ENCODE measurements at regions not wholly inside any gene's neighbourhood (a gene's known extent, or its start where the extent isn't known, plus 50 kb on each side); places are given as distances from the start of the nearest gene placed in this dataset.
A peak's percentile ranks its signal among the peaks of the same experiment; 100 is the strongest.

DNA sequence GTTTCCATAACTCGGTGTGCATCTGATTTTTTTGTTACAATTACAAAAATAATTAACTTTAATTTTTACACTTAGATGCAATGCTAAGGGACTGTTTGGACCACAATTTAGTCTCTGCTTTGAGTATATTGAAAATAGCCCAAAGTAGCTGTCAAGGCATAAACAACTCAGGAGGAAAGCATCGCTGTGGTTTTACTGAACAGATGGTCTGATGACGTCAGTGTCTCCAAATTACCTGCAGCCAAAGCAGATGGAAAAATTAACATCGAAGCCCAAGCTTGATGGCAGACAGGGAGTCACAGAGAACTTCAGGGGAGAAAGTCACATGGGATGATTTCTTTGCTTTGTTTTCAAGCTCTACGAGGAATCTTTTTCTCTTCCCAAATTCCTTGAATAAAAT, 83.1 kb upstream of the PLCL2 start:
- Histone ChIP-seq H3K27me3 (no peaks in the 10 kb centered on the region), H3K9me3 (ENCODE audit: low read depth) (no peaks in the 10 kb centered on the region), H3K4me3 (no peak overlapping the region), H3K36me3 (no peaks in the 10 kb centered on the region), H3K4me1 (ENCODE audit: low read depth) (peaks cover 13% of the 10 kb centered on the region), H3K27ac (no peak overlapping the region)
- DNase-seq (ENCODE audit: low read depth in 1 of 2, low spot score in 1 of 2) = peak in 1 of 2 donors; percentile 25
- TF ChIP-seq, protein P1, sequence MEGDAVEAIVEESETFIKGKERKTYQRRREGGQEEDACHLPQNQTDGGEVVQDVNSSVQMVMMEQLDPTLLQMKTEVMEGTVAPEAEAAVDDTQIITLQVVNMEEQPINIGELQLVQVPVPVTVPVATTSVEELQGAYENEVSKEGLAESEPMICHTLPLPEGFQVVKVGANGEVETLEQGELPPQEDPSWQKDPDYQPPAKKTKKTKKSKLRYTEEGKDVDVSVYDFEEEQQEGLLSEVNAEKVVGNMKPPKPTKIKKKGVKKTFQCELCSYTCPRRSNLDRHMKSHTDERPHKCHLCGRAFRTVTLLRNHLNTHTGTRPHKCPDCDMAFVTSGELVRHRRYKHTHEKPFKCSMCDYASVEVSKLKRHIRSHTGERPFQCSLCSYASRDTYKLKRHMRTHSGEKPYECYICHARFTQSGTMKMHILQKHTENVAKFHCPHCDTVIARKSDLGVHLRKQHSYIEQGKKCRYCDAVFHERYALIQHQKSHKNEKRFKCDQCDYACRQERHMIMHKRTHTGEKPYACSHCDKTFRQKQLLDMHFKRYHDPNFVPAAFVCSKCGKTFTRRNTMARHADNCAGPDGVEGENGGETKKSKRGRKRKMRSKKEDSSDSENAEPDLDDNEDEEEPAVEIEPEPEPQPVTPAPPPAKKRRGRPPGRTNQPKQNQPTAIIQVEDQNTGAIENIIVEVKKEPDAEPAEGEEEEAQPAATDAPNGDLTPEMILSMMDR (IDR thresholded peaks at IDR 0.05; ENCODE audit: low read depth, low read length) = no peak

DNA sequence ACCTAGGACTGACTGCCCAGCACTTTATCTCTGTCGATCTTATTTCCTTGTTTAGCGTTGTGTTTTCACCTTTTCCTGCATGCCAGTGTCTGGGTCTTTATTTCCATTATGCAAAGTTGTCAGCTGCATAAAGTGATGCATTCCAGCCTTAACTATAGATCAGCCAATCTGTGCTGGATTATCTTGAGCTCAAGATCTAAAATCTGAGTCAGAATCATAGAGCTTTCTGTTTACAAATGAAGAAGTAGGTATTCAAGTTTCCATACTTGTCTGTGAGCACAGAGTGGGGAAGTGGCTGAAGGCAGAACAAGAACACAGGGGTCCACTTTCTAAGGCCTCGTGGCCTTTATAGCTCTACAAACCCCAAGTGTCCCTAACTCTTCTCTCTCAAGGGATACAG, 82.4 kb upstream of the PLCL2 start:
- H3K27me3 ChIP-seq = no peaks in the 10 kb centered on the region
- H3K4me3 ChIP-seq = no peak overlapping the region
- TF ChIP-seq, protein P1 (IDR thresholded peaks at IDR 0.05; ENCODE audit: low read depth, low read length) = no peak
- H3K9me3 ChIP-seq (ENCODE audit: low read depth) = no peaks in the 10 kb centered on the region
- H3K27ac ChIP-seq = no peak overlapping the region
- H3K36me3 ChIP-seq = no peaks in the 10 kb centered on the region
- DNase-seq (ENCODE audit: low read depth in 1 of 2, low spot score in 1 of 2) = no peak
- peaks cover 8% of the 10 kb centered on the region for H3K4me1 ChIP-seq (ENCODE audit: low read depth)

DNA sequence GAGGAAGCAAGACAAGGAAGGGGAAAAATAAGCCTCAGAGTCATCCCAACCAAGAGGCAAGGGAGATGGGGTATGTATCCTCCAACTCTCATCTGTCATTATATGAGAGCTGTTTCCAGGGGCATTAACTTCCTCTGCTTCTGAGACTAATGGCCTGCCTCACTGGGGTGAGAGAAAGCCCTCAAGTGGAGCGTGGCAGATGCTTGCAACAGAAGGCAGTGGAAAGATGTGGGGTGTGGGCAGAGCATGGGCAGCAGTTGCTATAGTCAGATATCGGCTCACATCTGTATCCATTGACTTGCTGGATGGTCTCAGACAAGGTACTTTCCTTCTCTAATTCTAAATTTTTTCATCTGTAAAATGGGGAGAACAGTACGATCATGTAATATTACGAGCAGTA, 81.7 kb upstream of the PLCL2 start:
- Histone ChIP-seq H3K4me1 (ENCODE audit: low read depth) (peaks cover 8% of the 10 kb centered on the region), H3K4me3 (no peak overlapping the region), H3K9me3 (ENCODE audit: low read depth) (no peaks in the 10 kb centered on the region), H3K36me3 (no peaks in the 10 kb centered on the region), H3K27me3 (no peaks in the 10 kb centered on the region), H3K27ac (no peak overlapping the region)
- TF ChIP-seq, protein P1 (IDR thresholded peaks at IDR 0.05; ENCODE audit: low read depth, low read length) = no peak
- no peak for DNase-seq (ENCODE audit: low read depth in 1 of 2, low spot score in 1 of 2)

DNA sequence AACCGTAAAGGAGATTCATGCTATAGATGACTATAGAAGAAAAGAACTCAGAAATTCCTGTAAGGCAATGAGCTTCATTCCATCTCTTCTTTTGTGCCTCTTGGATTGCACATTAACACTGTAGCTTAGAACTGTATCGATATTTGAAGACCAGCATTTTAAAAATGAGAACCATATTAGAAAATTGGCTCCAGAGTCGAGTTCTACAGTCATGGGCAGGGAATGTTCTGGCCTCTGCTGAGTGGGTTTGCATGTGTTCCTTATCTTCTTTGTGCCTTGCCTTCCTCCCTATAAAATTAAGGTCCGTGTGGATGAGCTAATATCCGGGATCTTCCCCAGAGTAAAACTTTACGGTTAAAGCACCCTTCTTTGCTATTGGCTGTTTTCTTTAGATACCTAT, 77.4 kb upstream of the PLCL2 start:
- Histone ChIP-seq H3K4me1 (ENCODE audit: low read depth) (no peaks in the 10 kb centered on the region), H3K27ac (no peak overlapping the region), H3K4me3 (no peak overlapping the region), H3K36me3 (no peaks in the 10 kb centered on the region), H3K9me3 (ENCODE audit: low read depth) (no peaks in the 10 kb centered on the region), H3K27me3 (no peaks in the 10 kb centered on the region)
- DNase-seq (ENCODE audit: low read depth in 1 of 2, low spot score in 1 of 2) = peak in 1 of 2 donors; percentile 75
- TF ChIP-seq, protein P1 (IDR thresholded peaks at IDR 0.05; ENCODE audit: low read depth, low read length) = no peak

DNA sequence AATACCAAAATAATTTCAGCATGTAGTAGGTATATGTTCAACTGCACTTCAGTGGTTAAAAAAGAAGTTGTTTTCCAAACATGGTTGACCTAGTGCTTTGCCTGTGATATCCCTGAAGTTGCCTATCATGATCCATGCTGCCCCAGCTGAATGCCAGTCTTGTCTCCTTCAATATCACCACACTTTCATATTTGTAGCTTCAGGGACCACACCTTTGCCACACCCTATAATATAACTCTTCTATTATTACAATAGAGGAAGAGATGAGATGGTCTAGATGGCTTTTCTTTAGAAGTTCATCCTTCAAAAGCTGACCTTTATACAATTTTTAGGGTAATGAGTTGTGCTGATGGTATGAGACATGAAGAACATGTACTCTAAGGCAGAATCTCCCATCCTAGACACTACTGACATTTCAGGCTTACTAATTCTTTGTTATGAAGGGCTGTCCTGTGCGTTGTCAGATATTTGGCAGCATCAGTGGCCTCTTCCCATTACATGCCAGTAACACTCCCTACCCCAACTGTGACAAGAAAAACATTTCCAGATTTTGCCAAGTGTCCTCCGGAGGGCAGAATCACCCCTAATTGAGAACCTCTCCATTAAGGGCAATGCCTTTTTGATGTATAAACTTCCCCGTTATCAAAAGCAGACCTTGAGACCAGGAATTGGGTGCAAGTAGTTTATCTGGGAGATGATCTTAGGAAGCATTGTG, 76.2 kb upstream of the PLCL2 start:
- no peak for DNase-seq (ENCODE audit: low read depth in 1 of 2, low spot score in 1 of 2)
- Histone ChIP-seq H3K9me3 (ENCODE audit: low read depth) (no peaks in the 10 kb centered on the region), H3K4me3 (no peak overlapping the region), H3K27ac (no peak overlapping the region), H3K36me3 (no peaks in the 10 kb centered on the region), H3K27me3 (no peaks in the 10 kb centered on the region), H3K4me1 (ENCODE audit: low read depth) (no peaks in the 10 kb centered on the region)
- TF ChIP-seq, protein P1 (IDR thresholded peaks at IDR 0.05; ENCODE audit: low read depth, low read length) = no peak
